Fibroblast of skin of abdomen (primary cell): ENCODE measurements at regions not wholly inside any gene's neighbourhood (a gene's known extent, or its start where the extent isn't known, plus 50 kb on each side); places are given as distances from the start of the nearest gene placed in this dataset.
"Not testable (repeated sequence)": the region's sequence is repeated elsewhere in the genome, so short reads cannot be mapped to it uniquely, and the experiment has no call there.

ENCODE experiments used
- DNase-seq: peaks from one replicate; pipeline ENCODE4 v3.0.0-alpha.2; 2013

GRCh38 chr5:29131285-29131684 is 2062.2 kb upstream of the CDH6 start:
- DNase-seq, result no peak

GRCh38 chr5:29130786-29131185 is 2062.7 kb upstream of the CDH6 start:
- DNase-seq, result no peak

- not testable (repeated sequence) for DNase-seq
These were observed 2065.8 kb upstream of the CDH6 start for GRCh38 chr5:29127524-29128156.

- DNase-seq, result not testable (repeated sequence)
These were observed 2067.0 kb upstream of the CDH6 start for GRCh38 chr5:29126462-29126861.

- DNase-seq, result no peak
These were observed 2071.2 kb upstream of the CDH6 start for GRCh38 chr5:29122306-29122705.

- DNase-seq, result no peak
These were observed 2076.0 kb upstream of the CDH9 start for GRCh38 chr5:29114331-29114768.

- DNase-seq, result no peak
These were observed 2075.1 kb upstream of the CDH9 start for GRCh38 chr5:29113516-29113915.

- DNase-seq, result no peak
These were observed 2061.2 kb upstream of the CDH9 start for GRCh38 chr5:29099585-29099984.

GRCh38 chr5:29089591-29090130 is 2051.3 kb upstream of the CDH9 start:
- no peak for DNase-seq

- no peak for DNase-seq
These were observed 2046.8 kb upstream of the CDH9 start for GRCh38 chr5:29085142-29085541.

GRCh38 chr5:29079771-29080170 is 2041.4 kb upstream of the CDH9 start:
- no peak for DNase-seq

GRCh38 chr5:29077451-29077850 is 2039.1 kb upstream of the CDH9 start:
- no peak for DNase-seq

GRCh38 chr5:29069104-29069402 is 2030.7 kb upstream of the CDH9 start:
- DNase-seq, result no peak

- no peak for DNase-seq
These were observed 2023.0 kb upstream of the CDH9 start for GRCh38 chr5:29061381-29061780.

GRCh38 chr5:29054694-29055093 is 2016.3 kb upstream of the CDH9 start:
- DNase-seq, result no peak

- no peak for DNase-seq
These were observed 2015.9 kb upstream of the CDH9 start for GRCh38 chr5:29054282-29054681.

GRCh38 chr5:29051509-29051908 is 2013.1 kb upstream of the CDH9 start:
- DNase-seq, result no peak

- DNase-seq, result no peak
These were observed 2003.8 kb upstream of the CDH9 start for GRCh38 chr5:29042152-29042551.

GRCh38 chr5:29040404-29040803 is 2002.0 kb upstream of the CDH9 start:
- DNase-seq, result no peak

- no peak for DNase-seq
These were observed 2001.6 kb upstream of the CDH9 start for GRCh38 chr5:29039994-29040393.

- DNase-seq, result no peak
These were observed 1999.3 kb upstream of the CDH9 start for GRCh38 chr5:29037716-29038115.

- no peak for DNase-seq
These were observed 1985.7 kb upstream of the CDH9 start for GRCh38 chr5:29024052-29024451.

GRCh38 chr5:29023541-29023940 is 1985.2 kb upstream of the CDH9 start:
- no peak for DNase-seq

- DNase-seq, result no peak
These were observed 1979.1 kb upstream of the CDH9 start for GRCh38 chr5:29017501-29017900.

- no peak for DNase-seq
These were observed 1977.7 kb upstream of the CDH9 start for GRCh38 chr5:29016067-29016466.
